ENCODE measurements at regions not wholly inside any gene's neighbourhood (a gene's known extent, or its start where the extent isn't known, plus 50 kb on each side); places are given as distances from the start of the nearest gene placed in this dataset.

DNA sequence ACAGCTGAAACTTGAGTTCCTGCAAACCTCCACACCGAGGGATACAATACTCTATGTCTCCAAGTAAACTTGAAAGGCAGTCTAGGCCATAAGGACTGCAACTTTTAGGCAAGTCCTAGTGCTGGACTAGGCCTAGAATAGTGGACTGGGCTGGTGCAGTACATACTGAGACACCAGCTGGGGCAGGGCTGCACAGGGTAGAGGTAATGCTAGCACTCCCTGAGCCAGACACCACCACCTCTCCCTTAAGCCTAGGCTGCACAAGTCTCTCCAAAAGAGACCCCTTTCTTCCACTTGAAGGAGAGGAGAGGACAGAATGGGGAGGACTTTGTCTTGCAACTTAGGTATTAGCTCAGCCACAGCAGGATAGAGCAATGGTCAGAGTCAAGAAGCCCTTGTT lies 65.7 kb upstream of the PTPRK start:
- Histone ChIP-seq H4K8ac (ENCODE audit: low read depth in 2 of 2, low read length in 2 of 2) (no peak overlapping the region), H3K4me3 (ENCODE audit: insufficient read depth, low read depth, low read length) (no peak overlapping the region), H3K9me1 (ENCODE audit: insufficient read depth, low read length) (no peaks in the 10 kb centered on the region), H3K18ac (ENCODE audit: low read depth, low read length) (no peak overlapping the region), H4K5ac (ENCODE audit: low read depth, low read length) (no peak overlapping the region), H3K27me3 (ENCODE audit: control insufficient read depth, insufficient read depth, low read length) (no peaks in the 10 kb centered on the region), H3K9ac (ENCODE audit: low read depth, low read length) (no peak overlapping the region), H2AK5ac (ENCODE audit: low read depth, low read length) (no peak overlapping the region), H3K23ac (ENCODE audit: low read depth, low read length) (no peak overlapping the region), H3K56ac (ENCODE audit: extremely low read depth, insufficient read depth, low read length) (no peak overlapping the region), H2BK120ac (ENCODE audit: low read depth, low read length) (no peak overlapping the region), H2BK5ac (ENCODE audit: low read depth, low read length, poor library complexity, severe bottlenecking) (no peak overlapping the region), H3K4ac (ENCODE audit: low read depth, low read length) (no peak overlapping the region), H3K79me1 (ENCODE audit: low read depth in 1 of 2, low read length in 2 of 2) (no peaks in the 10 kb centered on the region), H3K4me1 (ENCODE audit: control insufficient read depth, insufficient read depth, low read length) (no peaks in the 10 kb centered on the region), H3K9me3 (ENCODE audit: control insufficient read depth, insufficient read depth, low read length) (no peaks in the 10 kb centered on the region), H2BK15ac (ENCODE audit: low read depth, low read length) (no peak overlapping the region), H2AK9ac (replicated peaks; ENCODE audit: low read depth, low read length, poor library complexity) (no peak overlapping the region), H4K20me1 (ENCODE audit: insufficient read depth, low read length) (no peaks in the 10 kb centered on the region), H2BK20ac (ENCODE audit: low read depth, low read length) (no peak overlapping the region), H3K14ac (replicated peaks; ENCODE audit: low read depth, low read length) (no peak overlapping the region), H4K91ac (ENCODE audit: insufficient read depth, low read depth, low read length) (no peak overlapping the region), H2AFZ (replicated peaks; ENCODE audit: low read length, poor library complexity) (no peak overlapping the region), H3K36me3 (ENCODE audit: control insufficient read depth, insufficient read depth, low read length) (no peaks in the 10 kb centered on the region), H3K4me2 (ENCODE audit: low read depth, low read length) (no peak overlapping the region), H3K27ac (ENCODE audit: insufficient read depth, low read length) (no peak overlapping the region)
- ChIA-PET CTCF (interaction anchor here (0.6 to 1.1 kb wide), 2 partner anchors 9 to 281 kb away, joined by 3 to 4 read pairs; no protein-coding TSS in a partner anchor), POLR2A (ENCODE audit: unreplicated experiment) (no interaction called here)
- DNase-seq (no peak), ATAC-seq (ENCODE audit: low read depth) (no peak)
- in situ Hi-C loops (cut with MboI; ENCODE audit: low sequenced_read_pairs) = no loop called here
- BruUV-seq (replicated peaks) = no TSS peak
- dilution Hi-C loops (cut with HindIII; ENCODE audit: low sequenced_read_pairs, unreplicated experiment) = no loop called here
- intact Hi-C loops (cut with micrococcal nuclease) = no loop called here
- 86% methylated on average over 1 of the region's 1 CpG; no CpG with 5 or more reads in 1 of the 2 experiments for WGBS, 2 experiments (ENCODE audit: extremely low coverage in 2 of 2, insufficient read length in 1 of 2)
- TF ChIP-seq RFX5 (IDR thresholded peaks at IDR 0.05; ENCODE audit: low read depth, low read length) (no peak), RAD21 (IDR thresholded peaks at IDR 0.05; ENCODE audit: low read length) (no peak), FOS (IDR thresholded peaks at IDR 0.05; ENCODE audit: low read depth, low read length) (no peak), CEBPB (IDR thresholded peaks at IDR 0.05; ENCODE audit: low read depth, low read length) (no peak), NFE2L2 (IDR thresholded peaks at IDR 0.05; ENCODE audit: low read depth, low read length) (no peak), BHLHE40 (IDR thresholded peaks at IDR 0.05; ENCODE audit: low read depth, low read length) (no peak), POLR2A (IDR thresholded peaks at IDR 0.05; ENCODE audit: low read depth, low read length) (no peak), MAFK (IDR thresholded peaks at IDR 0.05; ENCODE audit: low read depth, low read length) (no peak), MXI1 (IDR thresholded peaks at IDR 0.05; ENCODE audit: borderline replicate concordance, low read depth, low read length) (no peak), CHD1 (IDR thresholded peaks at IDR 0.05; ENCODE audit: low read depth, low read length) (no peak), RCOR1 (IDR thresholded peaks at IDR 0.05; ENCODE audit: insufficient replicate concordance, low read length) (no peak), SMC3 (IDR thresholded peaks at IDR 0.05; ENCODE audit: low read depth, low read length) (no peak), MAZ (IDR thresholded peaks at IDR 0.05; ENCODE audit: borderline replicate concordance, low read depth, low read length) (no peak)
- TF ChIP-seq, protein P1, sequence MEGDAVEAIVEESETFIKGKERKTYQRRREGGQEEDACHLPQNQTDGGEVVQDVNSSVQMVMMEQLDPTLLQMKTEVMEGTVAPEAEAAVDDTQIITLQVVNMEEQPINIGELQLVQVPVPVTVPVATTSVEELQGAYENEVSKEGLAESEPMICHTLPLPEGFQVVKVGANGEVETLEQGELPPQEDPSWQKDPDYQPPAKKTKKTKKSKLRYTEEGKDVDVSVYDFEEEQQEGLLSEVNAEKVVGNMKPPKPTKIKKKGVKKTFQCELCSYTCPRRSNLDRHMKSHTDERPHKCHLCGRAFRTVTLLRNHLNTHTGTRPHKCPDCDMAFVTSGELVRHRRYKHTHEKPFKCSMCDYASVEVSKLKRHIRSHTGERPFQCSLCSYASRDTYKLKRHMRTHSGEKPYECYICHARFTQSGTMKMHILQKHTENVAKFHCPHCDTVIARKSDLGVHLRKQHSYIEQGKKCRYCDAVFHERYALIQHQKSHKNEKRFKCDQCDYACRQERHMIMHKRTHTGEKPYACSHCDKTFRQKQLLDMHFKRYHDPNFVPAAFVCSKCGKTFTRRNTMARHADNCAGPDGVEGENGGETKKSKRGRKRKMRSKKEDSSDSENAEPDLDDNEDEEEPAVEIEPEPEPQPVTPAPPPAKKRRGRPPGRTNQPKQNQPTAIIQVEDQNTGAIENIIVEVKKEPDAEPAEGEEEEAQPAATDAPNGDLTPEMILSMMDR (conservative IDR thresholded peaks at IDR 0.05; ENCODE audit: low read depth, low read length) = no peak
